AG10803 (cell line): ENCODE measurements at regions not wholly inside any gene's neighbourhood (a gene's known extent, or its start where the extent isn't known, plus 50 kb on each side); places are given as distances from the start of the nearest gene placed in this dataset.

Experiments used
- DNase-seq: peaks from one replicate; pipeline ENCODE4 v3.0.0; 2010; ENCODE audit warnings: low read depth
- H3K4me3 ChIP-seq: 2 replicates; pipeline ENCODE4 v1.5.1; 2011; ENCODE audit warnings: mild to moderate bottlenecking, low read length, control low read depth
- TF ChIP-seq, protein P1 (sequence below): conservative IDR thresholded peaks from 2 replicates; pipeline ENCODE4 v1.5.1; 2011; ENCODE audit warnings: mild to moderate bottlenecking, low read length, control low read depth, inconsistent platforms

DNA sequence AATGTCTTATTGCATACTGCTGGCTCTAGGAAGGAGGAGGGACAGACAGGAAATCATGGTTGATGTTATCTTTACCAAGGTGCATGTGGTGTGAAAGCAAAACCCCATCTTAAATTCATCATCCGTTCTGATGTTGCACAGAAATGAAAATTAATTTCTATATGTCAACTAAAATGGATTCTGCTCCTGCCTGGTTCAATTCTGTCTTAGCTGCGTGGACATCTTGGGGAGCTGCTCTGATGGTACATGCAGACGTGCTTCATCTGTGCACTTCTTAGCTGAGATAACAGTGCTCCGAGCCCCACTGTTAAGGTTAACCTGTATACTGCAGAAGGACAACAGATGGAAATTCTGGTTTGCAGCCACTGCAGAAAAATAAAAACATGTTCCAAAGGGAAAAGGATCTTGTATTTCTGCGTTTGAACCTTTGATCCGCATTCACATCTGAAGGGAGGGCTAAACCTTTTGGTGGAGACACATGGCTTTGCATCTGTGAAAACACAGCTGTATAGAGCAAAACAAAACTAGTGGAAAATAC, 155.6 kb downstream of the TM9SF2 start:
- H3K4me3 ChIP-seq: no peak overlapping the region
- TF ChIP-seq, protein P1, sequence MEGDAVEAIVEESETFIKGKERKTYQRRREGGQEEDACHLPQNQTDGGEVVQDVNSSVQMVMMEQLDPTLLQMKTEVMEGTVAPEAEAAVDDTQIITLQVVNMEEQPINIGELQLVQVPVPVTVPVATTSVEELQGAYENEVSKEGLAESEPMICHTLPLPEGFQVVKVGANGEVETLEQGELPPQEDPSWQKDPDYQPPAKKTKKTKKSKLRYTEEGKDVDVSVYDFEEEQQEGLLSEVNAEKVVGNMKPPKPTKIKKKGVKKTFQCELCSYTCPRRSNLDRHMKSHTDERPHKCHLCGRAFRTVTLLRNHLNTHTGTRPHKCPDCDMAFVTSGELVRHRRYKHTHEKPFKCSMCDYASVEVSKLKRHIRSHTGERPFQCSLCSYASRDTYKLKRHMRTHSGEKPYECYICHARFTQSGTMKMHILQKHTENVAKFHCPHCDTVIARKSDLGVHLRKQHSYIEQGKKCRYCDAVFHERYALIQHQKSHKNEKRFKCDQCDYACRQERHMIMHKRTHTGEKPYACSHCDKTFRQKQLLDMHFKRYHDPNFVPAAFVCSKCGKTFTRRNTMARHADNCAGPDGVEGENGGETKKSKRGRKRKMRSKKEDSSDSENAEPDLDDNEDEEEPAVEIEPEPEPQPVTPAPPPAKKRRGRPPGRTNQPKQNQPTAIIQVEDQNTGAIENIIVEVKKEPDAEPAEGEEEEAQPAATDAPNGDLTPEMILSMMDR: no peak
- DNase-seq: no peak

DNA sequence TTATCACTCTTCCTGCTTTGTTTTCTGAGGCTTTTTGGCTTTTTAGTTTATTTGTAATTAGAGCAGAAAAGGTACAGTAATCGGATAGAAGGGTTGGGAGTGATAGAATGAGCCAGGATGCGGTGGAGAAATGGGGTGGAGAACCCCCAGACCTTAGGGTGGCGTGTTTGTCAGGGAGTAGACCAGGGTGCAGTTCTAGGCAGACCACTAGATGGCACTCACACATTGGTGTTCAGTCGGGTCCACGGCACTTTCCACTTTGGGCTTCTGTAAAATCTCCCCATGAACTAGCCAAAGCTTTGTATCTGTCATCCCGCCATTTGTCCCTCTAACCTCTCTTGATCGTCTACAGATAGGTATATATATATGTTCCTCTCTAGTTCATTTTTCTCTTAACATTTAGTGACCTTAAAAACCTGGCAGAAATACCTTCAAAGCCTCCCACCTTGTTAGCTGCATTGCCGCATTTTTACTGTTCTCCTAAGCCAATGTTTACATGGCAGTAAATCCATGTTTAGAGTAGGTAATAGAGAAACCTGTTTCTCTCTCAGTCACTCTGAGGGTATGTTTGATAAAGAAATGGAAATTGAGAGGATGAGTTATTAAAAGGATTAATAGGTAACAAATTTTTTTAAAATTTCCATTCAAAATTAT, 154.9 kb downstream of the TM9SF2 start:
- no peak overlapping the region for H3K4me3 ChIP-seq
- TF ChIP-seq, protein P1: peak; percentile 96
- DNase-seq: peak; percentile 70

DNA sequence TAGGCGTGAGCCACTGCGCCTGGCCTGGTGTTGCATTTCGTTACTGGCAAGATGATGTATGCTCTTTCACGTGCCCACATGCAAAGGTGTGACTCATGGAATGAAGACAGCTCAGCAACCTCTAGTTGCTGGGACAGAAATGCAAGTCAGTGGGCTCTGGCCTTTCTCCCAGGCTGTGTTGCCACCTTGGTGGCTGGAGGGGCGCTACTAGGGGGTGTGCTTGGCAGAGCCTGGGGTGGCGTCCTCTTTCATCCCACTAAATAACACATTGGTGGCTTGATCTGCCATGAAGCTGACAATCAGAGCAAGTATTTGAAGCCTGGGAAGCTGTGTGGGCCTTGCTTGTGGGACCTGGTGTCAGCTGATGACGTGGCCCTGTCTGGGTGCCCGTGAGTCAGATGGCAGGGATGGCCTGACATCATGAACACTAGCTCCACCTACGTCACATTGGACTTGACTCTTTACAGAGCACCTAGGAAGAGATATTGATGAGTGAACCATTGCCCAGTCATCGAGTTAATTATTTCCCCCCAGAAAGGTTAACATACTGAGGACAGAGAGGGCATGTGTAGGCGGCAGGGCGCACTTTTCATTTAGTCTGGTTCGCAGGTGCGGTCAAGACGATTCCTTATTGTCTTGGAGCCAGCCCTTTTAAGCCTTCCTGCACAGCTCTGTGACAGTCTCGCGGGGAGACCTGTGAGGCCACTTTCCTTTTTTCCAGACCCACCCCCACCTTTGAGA, 154.2 kb downstream of the TM9SF2 start:
- peak; percentile 31 for DNase-seq
- no peak overlapping the region for H3K4me3 ChIP-seq
- TF ChIP-seq, protein P1: no peak

DNA sequence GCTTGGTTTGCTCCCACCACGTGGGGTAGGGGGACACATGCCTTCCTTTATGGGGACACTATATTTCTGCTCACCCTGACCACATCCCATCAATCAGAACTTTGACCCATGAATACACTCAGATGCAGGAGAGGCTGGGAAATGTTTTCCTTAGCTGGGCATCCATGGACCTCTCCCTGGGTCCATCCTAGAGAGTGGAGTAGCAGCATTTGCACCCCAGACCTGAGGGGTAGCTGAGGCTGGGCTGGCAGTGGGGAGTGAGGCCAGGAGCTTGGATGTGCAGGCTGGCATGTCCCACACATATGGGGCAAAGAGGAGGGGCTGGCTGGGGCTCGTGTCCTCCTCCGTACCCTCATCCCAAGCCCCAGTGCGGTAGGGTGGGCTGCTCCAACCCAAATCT, 152.8 kb downstream of the TM9SF2 start:
- TF ChIP-seq, protein P1: no peak
- DNase-seq: no peak

DNA sequence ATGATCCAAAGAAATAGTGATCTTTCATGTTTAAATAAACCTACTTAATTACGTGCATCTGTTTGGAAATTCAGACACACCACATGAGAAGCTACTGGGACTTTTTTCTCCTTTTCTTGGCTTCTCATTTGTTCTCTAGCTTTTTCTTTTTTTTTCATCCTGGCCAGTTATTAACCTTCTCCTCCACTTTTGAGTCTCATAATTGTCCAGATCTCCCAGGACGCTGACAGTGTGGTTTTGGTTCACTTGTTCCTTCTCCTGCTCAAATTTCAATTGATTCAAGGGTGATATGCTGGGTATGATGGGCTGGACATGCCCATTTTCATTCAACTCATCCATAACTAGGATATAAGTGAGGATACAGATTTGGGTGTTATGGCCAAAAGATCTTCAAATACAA, 152.3 kb downstream of the TM9SF2 start:
- H3K4me3 ChIP-seq: no peak overlapping the region
- TF ChIP-seq, protein P1: no peak
- DNase-seq: no peak

More for the DNA sequence above, 152.8 kb downstream of the TM9SF2 start:
- no peak overlapping the region for H3K4me3 ChIP-seq

DNA sequence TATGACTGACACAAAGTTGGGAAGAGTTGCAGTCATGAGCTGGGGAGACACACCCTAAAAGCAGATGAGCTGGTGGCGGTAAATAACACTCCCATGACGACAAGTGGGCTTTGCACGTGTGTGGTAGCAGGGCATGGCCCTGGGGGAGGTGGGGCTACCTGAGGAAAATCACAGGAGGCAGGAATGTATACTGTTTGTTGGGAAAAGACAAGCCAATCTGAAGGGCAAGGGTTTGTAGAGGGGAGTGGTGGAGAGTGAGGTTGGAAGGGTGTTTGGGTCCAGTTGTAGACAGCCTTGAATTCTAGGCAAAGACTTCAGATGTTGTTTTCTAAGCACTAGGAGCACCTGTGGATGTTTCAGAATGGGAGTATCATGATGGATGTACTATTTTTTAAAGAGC, 151.6 kb downstream of the TM9SF2 start:
- no peak for DNase-seq
- H3K4me3 ChIP-seq: no peak overlapping the region
- TF ChIP-seq, protein P1: no peak

DNA sequence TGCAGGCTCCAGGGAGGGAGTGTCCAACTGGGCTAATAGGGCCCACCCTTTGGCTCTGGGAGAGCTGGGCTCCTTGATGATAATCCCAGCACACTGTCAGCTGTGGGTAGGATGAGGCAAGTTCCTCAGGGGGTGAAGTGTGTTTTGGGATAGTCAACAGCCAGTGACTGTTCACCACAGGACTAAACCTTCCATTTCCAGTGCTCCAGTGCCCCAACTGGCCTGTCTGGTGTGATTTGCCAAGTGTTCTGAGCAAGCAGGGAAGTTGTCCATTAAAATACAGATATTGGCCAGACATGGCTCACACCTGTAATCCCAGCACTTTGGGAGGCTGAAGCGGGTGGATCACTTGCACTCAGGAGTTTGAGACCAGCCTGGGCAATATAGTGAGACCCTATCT, 150.9 kb downstream of the TM9SF2 start:
- no peak overlapping the region for H3K4me3 ChIP-seq
- TF ChIP-seq, protein P1: no peak
- no peak for DNase-seq
